Esophagus squamous epithelium (tissue), 4 donors: ENCODE measurements at regions not wholly inside any gene's neighbourhood (a gene's known extent, or its start where the extent isn't known, plus 50 kb on each side); places are given as distances from the start of the nearest gene placed in this dataset.

Source experiments
- POLR2A ChIP-seq, 4 donors: fragments of 450-650 bp; IDR thresholded peaks; one replicate each; pipeline ENCODE4 v1.6.1; 2017; ENCODE audit warnings: antibody characterized with exemption in 4 of 4, mild to moderate bottlenecking in 4 of 4, moderate library complexity in 3 of 4
- TF ChIP-seq, protein P1 (sequence below), 6 experiments: fragments of 450-650 bp in 4 of 6; fragments of 200-600 bp in 2 of 6; sonication (generic) in 2 of 6; IDR thresholded peaks; one replicate each; pipeline ENCODE4 v1.5.1; 2016 to 2019; ENCODE audit warnings: antibody characterized with exemption in 6 of 6, mild to moderate bottlenecking in 4 of 6, moderate library complexity in 4 of 6

DNA sequence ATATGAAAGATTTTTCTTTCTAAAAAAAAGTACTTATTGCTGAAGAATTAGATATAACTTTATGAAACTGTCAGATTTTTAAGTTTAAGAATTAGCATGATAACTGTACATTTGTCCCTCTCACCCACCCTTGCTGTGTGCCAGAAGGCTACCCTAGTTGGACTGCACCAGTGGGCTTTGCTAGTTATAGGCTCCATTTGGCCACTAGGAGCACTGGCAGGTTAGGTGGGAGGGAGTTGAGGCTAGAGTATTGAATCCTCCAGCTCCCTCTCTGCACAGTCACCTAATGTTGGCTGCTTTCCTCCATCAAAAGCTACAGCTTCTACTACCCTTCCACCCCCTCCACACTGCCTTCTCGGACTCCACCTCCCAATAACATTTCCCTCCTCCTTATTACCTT, 84.2 kb downstream of the TASL start:
- no peak for TF ChIP-seq POLR2A (IDR thresholded peaks at IDR 0.05)
- TF ChIP-seq, protein P1, sequence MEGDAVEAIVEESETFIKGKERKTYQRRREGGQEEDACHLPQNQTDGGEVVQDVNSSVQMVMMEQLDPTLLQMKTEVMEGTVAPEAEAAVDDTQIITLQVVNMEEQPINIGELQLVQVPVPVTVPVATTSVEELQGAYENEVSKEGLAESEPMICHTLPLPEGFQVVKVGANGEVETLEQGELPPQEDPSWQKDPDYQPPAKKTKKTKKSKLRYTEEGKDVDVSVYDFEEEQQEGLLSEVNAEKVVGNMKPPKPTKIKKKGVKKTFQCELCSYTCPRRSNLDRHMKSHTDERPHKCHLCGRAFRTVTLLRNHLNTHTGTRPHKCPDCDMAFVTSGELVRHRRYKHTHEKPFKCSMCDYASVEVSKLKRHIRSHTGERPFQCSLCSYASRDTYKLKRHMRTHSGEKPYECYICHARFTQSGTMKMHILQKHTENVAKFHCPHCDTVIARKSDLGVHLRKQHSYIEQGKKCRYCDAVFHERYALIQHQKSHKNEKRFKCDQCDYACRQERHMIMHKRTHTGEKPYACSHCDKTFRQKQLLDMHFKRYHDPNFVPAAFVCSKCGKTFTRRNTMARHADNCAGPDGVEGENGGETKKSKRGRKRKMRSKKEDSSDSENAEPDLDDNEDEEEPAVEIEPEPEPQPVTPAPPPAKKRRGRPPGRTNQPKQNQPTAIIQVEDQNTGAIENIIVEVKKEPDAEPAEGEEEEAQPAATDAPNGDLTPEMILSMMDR (IDR thresholded peaks at IDR 0.05), result no peak
